ENCODE measurements at regions not wholly inside any gene's neighbourhood (a gene's known extent, or its start where the extent isn't known, plus 50 kb on each side); places are given as distances from the start of the nearest gene placed in this dataset.

DNA sequence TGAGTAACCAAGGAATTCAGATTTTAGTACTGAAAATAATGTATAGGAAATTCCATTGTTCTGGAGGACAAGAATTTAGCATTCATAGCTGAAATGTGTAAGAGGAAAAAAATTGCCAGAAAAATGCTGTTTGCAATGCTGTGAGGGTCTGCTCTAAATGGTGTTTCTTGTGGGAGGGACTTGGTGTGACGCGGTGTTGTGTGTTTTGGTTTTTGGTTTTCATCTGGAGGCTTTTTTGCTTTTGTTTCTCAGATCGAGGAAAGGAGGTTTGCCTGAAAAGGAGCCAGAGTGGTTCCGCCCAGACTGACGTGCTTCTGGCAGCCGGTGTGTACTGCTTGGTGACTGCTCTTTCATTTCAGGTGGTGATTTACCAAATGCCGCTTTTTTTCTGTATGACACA, 211.8 kb upstream of the HMGA2 start:
- TF ChIP-seq, protein P1, sequence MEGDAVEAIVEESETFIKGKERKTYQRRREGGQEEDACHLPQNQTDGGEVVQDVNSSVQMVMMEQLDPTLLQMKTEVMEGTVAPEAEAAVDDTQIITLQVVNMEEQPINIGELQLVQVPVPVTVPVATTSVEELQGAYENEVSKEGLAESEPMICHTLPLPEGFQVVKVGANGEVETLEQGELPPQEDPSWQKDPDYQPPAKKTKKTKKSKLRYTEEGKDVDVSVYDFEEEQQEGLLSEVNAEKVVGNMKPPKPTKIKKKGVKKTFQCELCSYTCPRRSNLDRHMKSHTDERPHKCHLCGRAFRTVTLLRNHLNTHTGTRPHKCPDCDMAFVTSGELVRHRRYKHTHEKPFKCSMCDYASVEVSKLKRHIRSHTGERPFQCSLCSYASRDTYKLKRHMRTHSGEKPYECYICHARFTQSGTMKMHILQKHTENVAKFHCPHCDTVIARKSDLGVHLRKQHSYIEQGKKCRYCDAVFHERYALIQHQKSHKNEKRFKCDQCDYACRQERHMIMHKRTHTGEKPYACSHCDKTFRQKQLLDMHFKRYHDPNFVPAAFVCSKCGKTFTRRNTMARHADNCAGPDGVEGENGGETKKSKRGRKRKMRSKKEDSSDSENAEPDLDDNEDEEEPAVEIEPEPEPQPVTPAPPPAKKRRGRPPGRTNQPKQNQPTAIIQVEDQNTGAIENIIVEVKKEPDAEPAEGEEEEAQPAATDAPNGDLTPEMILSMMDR (conservative IDR thresholded peaks at IDR 0.05; ENCODE audit: low read depth, low read length): no peak
- no peak for TF ChIP-seq EZH2 (IDR thresholded peaks at IDR 0.05; ENCODE audit: borderline replicate concordance, low read depth, low read length, poor library complexity, severe bottlenecking)
